ENCODE measurements at regions not wholly inside any gene's neighbourhood (a gene's known extent, or its start where the extent isn't known, plus 50 kb on each side); places are given as distances from the start of the nearest gene placed in this dataset.

- Mint-ChIP-seq H3K4me1 (peaks cover 0 to 8% of the 10 kb centered on the region in 2 experiments; a peak in 1 of 4 replicates), H3K27me3 (ENCODE audit: low read depth) (no peaks in the 10 kb centered on the region; the same call in 1 of the 2 replicates), H3K36me3 (ENCODE audit: insufficient read depth in 1 of 3, low read depth in 3 of 3) (no peaks in the 10 kb centered on the region), H3K27ac (no peak overlapping the region), H3K4me3 (no peak overlapping the region), H3K9me3 (no peaks in the 10 kb centered on the region; a peak in 1 of 5 replicates)
- Histone ChIP-seq H3K4ac (ENCODE audit: low read depth, low read length) (no peak overlapping the region), H3K27ac (ENCODE audit: insufficient read length, low read depth, low read length) (no peak overlapping the region), H3K79me1 (ENCODE audit: insufficient read depth, low read depth, low read length, poor library complexity, severe bottlenecking) (no peaks in the 10 kb centered on the region), H3K4me1 (ENCODE audit: insufficient read depth, low read length) (no peaks in the 10 kb centered on the region), H4K20me1 (ENCODE audit: control insufficient read depth, insufficient read depth, insufficient read length) (no peaks in the 10 kb centered on the region), H2BK20ac (ENCODE audit: low read depth, low read length, poor library complexity, severe bottlenecking) (no peak overlapping the region), H3K9me3 (ENCODE audit: control insufficient read depth, low read depth, low read length) (no peaks in the 10 kb centered on the region), H2AFZ (ENCODE audit: low read length) (no peak overlapping the region), H3K56ac (ENCODE audit: insufficient read length, low read depth, low read length) (no peak overlapping the region), H3K14ac (ENCODE audit: insufficient read depth, low read length) (no peak overlapping the region), H3K79me2 (ENCODE audit: insufficient read depth, low read length) (no peaks in the 10 kb centered on the region), H3K23me2 (ENCODE audit: insufficient read length, low read depth, low read length, poor library complexity, severe bottlenecking) (no peaks in the 10 kb centered on the region), H3K27me3 (ENCODE audit: insufficient read depth, low read length) (no peaks in the 10 kb centered on the region), H2BK12ac (ENCODE audit: insufficient read length, low read depth, low read length) (no peak overlapping the region), H4K8ac (replicated peaks; ENCODE audit: insufficient read length, low read depth, low read length) (no peak overlapping the region), H2AK5ac (ENCODE audit: insufficient read length, low read length) (no peak overlapping the region), H3K9ac (ENCODE audit: extremely low read depth, insufficient read length, low read length) (no peak overlapping the region), H2BK15ac (ENCODE audit: low read depth, low read length) (no peak overlapping the region), H4K5ac (ENCODE audit: insufficient read length, low read depth, low read length) (no peak overlapping the region), H2BK5ac (ENCODE audit: insufficient read length, low read length) (no peak overlapping the region), H2BK120ac (ENCODE audit: low read depth, low read length, poor library complexity, severe bottlenecking) (no peak overlapping the region), H3T11ph (ENCODE audit: low read length) (no peak overlapping the region), H3K23ac (ENCODE audit: insufficient read length, low read depth, low read length) (no peak overlapping the region), H3K18ac (ENCODE audit: insufficient read length, low read depth, low read length) (no peak overlapping the region), H4K91ac (ENCODE audit: insufficient read length, low read depth, low read length) (no peak overlapping the region), H3K4me2 (ENCODE audit: insufficient read depth, insufficient read length, low read length) (no peak overlapping the region)
- no peak for TF ChIP-seq CTCF (conservative IDR thresholded peaks at IDR 0.05)
- peak; percentile 41 for DNase-seq
- no CpG with 5 or more reads among the region's 9 CpGs for WGBS (ENCODE audit: extremely low coverage, insufficient read length, low lambda C conversion rate)
Measured at GRCh38 chr3:16118396-16118795, 56.1 kb upstream of the GALNT15 start.
